Spinal cord (tissue), 9 donors: ENCODE measurements at regions not wholly inside any gene's neighbourhood (a gene's known extent, or its start where the extent isn't known, plus 50 kb on each side); places are given as distances from the start of the nearest gene placed in this dataset.

Source experiments
- DNase-seq, 6 donors: peaks; one replicate each; pipeline versions ENCODE4 v3.0.0 to v3.0.0-alpha.2; 2013 to 2015; ENCODE audit warnings: low spot score in 6 of 6, low read depth in 4 of 6
- H3K27ac ChIP-seq: one replicate; pipeline ENCODE4 v1.5.1; 2013; ENCODE audit warnings: low read depth, low read length, control low read depth
- H3K27me3 ChIP-seq: one replicate; pipeline ENCODE4 v1.6.1; 2013; ENCODE audit warnings: low read length; ENCODE audit not compliant: control insufficient read depth, insufficient read depth
- H3K36me3 ChIP-seq: one replicate; pipeline ENCODE4 v1.6.1; 2013; ENCODE audit warnings: low read length; ENCODE audit not compliant: control insufficient read depth, insufficient read depth
- H3K4me1 ChIP-seq: one replicate; pipeline ENCODE4 v1.6.1; 2013; ENCODE audit warnings: low read length; ENCODE audit not compliant: control insufficient read depth, insufficient read depth
- H3K4me3 ChIP-seq: one replicate; pipeline ENCODE4 v1.5.1; 2013; ENCODE audit warnings: low read depth, low read length, control low read depth
- H3K9me3 ChIP-seq: one replicate; pipeline ENCODE4 v1.6.1; 2013; ENCODE audit warnings: low read length; ENCODE audit not compliant: control insufficient read depth, insufficient read depth
- WGBS: methylation state at CpG from one replicate; pipeline ENCODE4 v1.1.5; 2013; ENCODE audit warnings: missing lambda C conversion rate; ENCODE audit not compliant: insufficient coverage; 5-methylcytosine and 5-hydroxymethylcytosine counted together
- donor health status: healthy.

- no peak for DNase-seq
- no peaks in the 10 kb centered on the region for H3K4me1 ChIP-seq
Observed at GRCh38 chr2:8357738-8358518, 323.9 kb upstream of the ID2 start.

GRCh38 chr2:8361930-8362329 is 319.9 kb upstream of the ID2 start:
- Histone ChIP-seq H3K36me3 (no peaks in the 10 kb centered on the region), H3K9me3 (no peaks in the 10 kb centered on the region), H3K27me3 (no peaks in the 10 kb centered on the region), H3K4me3 (no peak overlapping the region), H3K27ac (no peak overlapping the region), H3K4me1 (peaks cover 8% of the 10 kb centered on the region)
- no peak for DNase-seq
- WGBS, result 88% methylated on average over 7 of the region's 8 CpGs

More at GRCh38 chr2:8357738-8358518, 323.9 kb upstream of the ID2 start:
- Histone ChIP-seq H3K27ac (no peak overlapping the region), H3K9me3 (no peaks in the 10 kb centered on the region), H3K27me3 (no peaks in the 10 kb centered on the region), H3K4me3 (no peak overlapping the region), H3K36me3 (no peaks in the 10 kb centered on the region)
- WGBS, result 79% methylated on average over 6 of the region's 8 CpGs

GRCh38 chr2:8363161-8363560 is 318.7 kb upstream of the ID2 start:
- H3K27ac ChIP-seq, result no peak overlapping the region
- H3K27me3 ChIP-seq, result no peaks in the 10 kb centered on the region
- no peaks in the 10 kb centered on the region for H3K36me3 ChIP-seq
- no peak for DNase-seq
- peaks cover 8% of the 10 kb centered on the region for H3K4me1 ChIP-seq
- no peaks in the 10 kb centered on the region for H3K9me3 ChIP-seq
- 40% methylated on average over 1 of the region's 6 CpGs for WGBS
- no peak overlapping the region for H3K4me3 ChIP-seq

GRCh38 chr2:8364668-8365067 is 317.2 kb upstream of the ID2 start:
- Histone ChIP-seq H3K36me3 (no peaks in the 10 kb centered on the region), H3K27me3 (no peaks in the 10 kb centered on the region), H3K4me3 (no peak overlapping the region), H3K27ac (no peak overlapping the region), H3K9me3 (no peaks in the 10 kb centered on the region), H3K4me1 (peaks cover 8% of the 10 kb centered on the region)
- no peak for DNase-seq
- WGBS, result no CpG with 5 or more reads among the region's 1 CpG

GRCh38 chr2:8365331-8365910 is 316.4 kb upstream of the ID2 start:
- Histone ChIP-seq H3K9me3 (no peaks in the 10 kb centered on the region), H3K4me1 (peaks cover 8% of the 10 kb centered on the region), H3K36me3 (no peaks in the 10 kb centered on the region), H3K27me3 (no peaks in the 10 kb centered on the region), H3K4me3 (no peak overlapping the region), H3K27ac (no peak overlapping the region)
- WGBS, result 67% methylated on average over 8 of the region's 16 CpGs
- peak in 1 of 6 donors; percentile 32 for DNase-seq

- Histone ChIP-seq H3K9me3 (no peaks in the 10 kb centered on the region), H3K4me3 (no peak overlapping the region), H3K27me3 (no peaks in the 10 kb centered on the region), H3K27ac (no peak overlapping the region), H3K36me3 (no peaks in the 10 kb centered on the region), H3K4me1 (peaks cover 8% of the 10 kb centered on the region)
- WGBS, result 43% methylated on average over 3 of the region's 3 CpGs
- peak in 1 of 6 donors; percentile 61 for DNase-seq
Observed at GRCh38 chr2:8367833-8368232, 314.0 kb upstream of the ID2 start.

- no peak overlapping the region for H3K27ac ChIP-seq
- peaks cover 8% of the 10 kb centered on the region for H3K4me1 ChIP-seq
- no peak overlapping the region for H3K4me3 ChIP-seq
- H3K9me3 ChIP-seq, result peaks cover 3% of the 10 kb centered on the region
- H3K27me3 ChIP-seq, result no peaks in the 10 kb centered on the region
- no peaks in the 10 kb centered on the region for H3K36me3 ChIP-seq
- WGBS, result 97% methylated on average over 3 of the region's 6 CpGs
- no peak for DNase-seq
Observed at GRCh38 chr2:8368463-8368862, 313.4 kb upstream of the ID2 start.

- WGBS, result 89% methylated on average over 6 of the region's 8 CpGs
- Histone ChIP-seq H3K36me3 (no peaks in the 10 kb centered on the region), H3K27ac (no peak overlapping the region), H3K4me3 (no peak overlapping the region), H3K4me1 (peaks cover 8% of the 10 kb centered on the region), H3K9me3 (peaks cover 3% of the 10 kb centered on the region), H3K27me3 (no peaks in the 10 kb centered on the region)
- DNase-seq, result no peak
Observed at GRCh38 chr2:8369522-8369921, 312.3 kb upstream of the ID2 start.

- 36% methylated on average over 2 of the region's 2 CpGs for WGBS
- H3K4me1 ChIP-seq, result peaks cover 4% of the 10 kb centered on the region
Observed at GRCh38 chr2:8370258-8370802, 311.5 kb upstream of the ID2 start.

GRCh38 chr2:8371653-8372052 is 310.2 kb upstream of the ID2 start:
- no peak for DNase-seq
- no peaks in the 10 kb centered on the region for H3K36me3 ChIP-seq
- H3K27me3 ChIP-seq, result no peaks in the 10 kb centered on the region
- H3K27ac ChIP-seq, result no peak overlapping the region
- no CpG with 5 or more reads among the region's 4 CpGs for WGBS
- H3K9me3 ChIP-seq, result peaks cover 3% of the 10 kb centered on the region
- no peaks in the 10 kb centered on the region for H3K4me1 ChIP-seq
- no peak overlapping the region for H3K4me3 ChIP-seq

More at GRCh38 chr2:8370258-8370802, 311.5 kb upstream of the ID2 start:
- Histone ChIP-seq H3K36me3 (no peaks in the 10 kb centered on the region), H3K27me3 (no peaks in the 10 kb centered on the region), H3K4me3 (no peak overlapping the region), H3K27ac (no peak overlapping the region), H3K9me3 (peaks cover 3% of the 10 kb centered on the region)
- no peak for DNase-seq
